ENCODE measurements at regions not wholly inside any gene's neighbourhood (a gene's known extent, or its start where the extent isn't known, plus 50 kb on each side); places are given as distances from the start of the nearest gene placed in this dataset.
"Not testable (repeated sequence)": the region's sequence is repeated elsewhere in the genome, so short reads cannot be mapped to it uniquely, and the experiment has no call there.

GRCh38 chr15:66884661-66885237 is 180.7 kb upstream of the SMAD3 start:
- no peak for DNase-seq

GRCh38 chr15:66885281-66885915 is 180.0 kb upstream of the SMAD3 start:
- no peak for DNase-seq

GRCh38 chr15:66886241-66886675 is 179.1 kb upstream of the SMAD3 start:
- DNase-seq = peak; percentile 92

DNA sequence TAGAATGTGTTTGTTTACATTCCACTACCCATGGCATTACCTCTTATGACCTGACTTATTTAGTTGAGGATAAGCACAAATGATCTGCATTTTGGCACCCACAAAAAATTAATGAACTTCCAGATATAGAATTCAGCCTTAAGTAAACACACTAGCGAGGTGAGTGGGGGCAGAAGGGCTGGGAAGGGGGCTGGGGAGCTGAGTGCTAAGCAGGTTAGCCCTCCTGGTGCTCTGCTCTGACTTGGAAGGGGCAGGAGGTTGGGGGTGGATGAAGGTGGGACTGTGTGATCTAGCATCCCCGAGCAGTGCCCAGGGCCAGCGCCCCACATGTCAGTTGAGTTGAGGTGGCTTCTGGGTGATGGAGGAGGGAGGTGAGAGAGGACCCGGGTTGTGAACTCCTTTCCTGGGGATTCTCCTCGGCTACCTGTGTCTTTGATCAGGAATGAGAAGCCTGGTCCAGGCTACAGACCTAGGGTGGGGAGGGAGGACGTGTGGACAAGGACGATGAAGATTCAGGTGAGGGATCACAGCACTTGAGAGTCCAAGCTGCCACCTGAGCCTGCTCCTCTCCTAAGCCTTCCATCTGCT is 178.6 kb upstream of the SMAD3 start:
- DNase-seq = peak; percentile 59

- not testable (repeated sequence) for DNase-seq
Measured at GRCh38 chr15:66889298-66889697, 176.1 kb upstream of the SMAD3 start.

DNA sequence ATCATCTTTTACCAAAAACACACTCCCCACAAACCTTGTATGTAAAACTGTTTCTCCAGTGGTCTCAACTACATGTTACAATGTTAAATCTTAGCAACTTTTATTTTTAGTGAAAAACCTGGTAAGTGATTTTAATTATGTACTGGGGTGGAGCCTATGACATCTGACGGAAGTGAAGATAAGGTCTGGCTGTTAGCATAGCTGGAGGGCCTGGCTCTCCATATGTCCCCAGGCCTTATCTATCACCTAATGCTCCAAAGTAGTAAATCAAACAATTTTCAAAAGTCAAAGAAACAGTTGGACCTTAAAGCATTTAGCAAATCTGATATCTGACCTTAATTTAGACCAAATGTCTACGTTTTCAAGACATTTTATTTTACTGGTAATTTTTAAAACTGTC is 173.6 kb upstream of the SMAD3 start:
- peak; percentile 10 for DNase-seq

GRCh38 chr15:66893294-66893693 is 172.1 kb upstream of the SMAD3 start:
- no peak for DNase-seq

DNA sequence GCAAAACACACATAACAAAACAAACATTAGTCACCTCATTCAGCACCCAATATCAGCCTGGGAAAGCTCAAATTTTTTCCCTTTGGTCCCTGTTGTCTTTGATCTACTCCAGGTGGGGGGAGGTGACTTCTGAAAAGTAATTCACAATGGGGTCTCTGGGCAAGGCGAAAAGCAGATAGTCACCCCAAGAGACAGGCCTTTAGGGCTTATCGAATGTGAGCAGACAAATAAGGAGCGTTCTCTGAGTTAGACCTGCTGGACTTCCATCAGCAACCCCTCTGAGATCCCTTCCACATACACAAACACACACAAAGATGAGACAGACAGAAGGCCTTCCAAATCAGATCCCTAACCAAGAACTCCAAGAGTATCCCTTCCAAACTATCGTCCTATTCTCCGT is 171.0 kb upstream of the SMAD3 start:
- DNase-seq = no peak

- no peak for DNase-seq
Measured at GRCh38 chr15:66894986-66895780, 170.2 kb upstream of the SMAD3 start.

GRCh38 chr15:66895794-66896453 is 169.5 kb upstream of the SMAD3 start:
- no peak for DNase-seq

DNA sequence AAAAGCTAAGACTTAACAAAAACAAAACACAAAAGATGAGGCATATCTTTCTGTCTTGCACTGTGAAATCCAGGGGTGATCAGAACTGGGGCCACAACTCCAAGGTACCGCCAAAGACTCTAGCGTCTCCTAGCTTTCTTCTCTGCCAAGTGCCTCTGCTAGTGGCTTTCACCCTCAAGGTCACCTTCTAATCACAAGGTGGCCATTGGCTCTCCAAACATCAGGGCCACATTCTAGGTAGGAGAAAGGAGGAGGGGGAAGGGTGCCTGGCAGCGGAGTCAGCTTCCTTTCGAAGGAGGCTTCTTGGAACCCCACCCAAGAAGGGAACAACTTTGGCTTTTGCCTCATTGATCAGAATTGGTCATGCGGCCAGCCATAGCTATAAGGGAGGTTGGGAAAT is 168.8 kb upstream of the SMAD3 start:
- DNase-seq = no peak

GRCh38 chr15:66897416-66897815 is 168.0 kb upstream of the SMAD3 start:
- DNase-seq = no peak

- DNase-seq = no peak
Measured at GRCh38 chr15:66897971-66898370, 167.4 kb upstream of the SMAD3 start.

DNA sequence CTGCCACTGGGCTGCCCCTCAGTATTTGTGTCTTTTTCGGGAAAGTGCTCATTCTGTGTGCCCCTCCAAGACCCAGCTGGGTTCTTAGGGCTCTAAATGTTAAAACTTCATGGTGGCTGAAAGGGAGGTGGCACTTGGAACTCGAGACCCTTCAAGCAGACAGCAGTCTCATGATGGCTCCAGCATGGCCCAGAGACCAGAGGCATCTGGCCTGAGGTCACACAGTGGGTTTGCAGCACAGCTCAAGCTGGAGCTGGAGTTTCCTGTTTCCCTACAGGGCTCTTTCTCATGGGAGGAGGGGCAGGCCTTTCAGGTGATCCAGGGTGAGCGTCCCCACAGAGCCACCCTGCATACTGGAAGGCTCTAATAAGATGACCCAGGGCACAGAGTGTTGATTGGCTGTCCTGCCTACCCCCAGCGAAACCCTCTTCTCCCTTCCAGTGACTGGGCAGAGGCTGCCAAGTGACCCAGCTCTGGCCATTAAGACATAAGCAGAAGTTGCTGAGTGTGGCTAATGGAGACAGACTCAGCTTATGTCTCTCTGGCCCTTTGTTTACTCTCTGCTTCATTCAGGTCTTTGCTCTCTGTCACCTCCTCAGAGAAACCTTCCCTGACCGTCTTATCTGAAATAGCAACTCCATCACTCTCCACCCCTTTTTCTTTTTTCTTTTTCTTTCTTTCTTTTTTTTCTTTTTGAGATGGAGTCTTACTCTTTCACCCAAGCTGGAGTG is 166.6 kb upstream of the SMAD3 start:
- DNase-seq = no peak

- DNase-seq = no peak
Measured at GRCh38 chr15:66899555-66900350, 165.6 kb upstream of the SMAD3 start.

DNA sequence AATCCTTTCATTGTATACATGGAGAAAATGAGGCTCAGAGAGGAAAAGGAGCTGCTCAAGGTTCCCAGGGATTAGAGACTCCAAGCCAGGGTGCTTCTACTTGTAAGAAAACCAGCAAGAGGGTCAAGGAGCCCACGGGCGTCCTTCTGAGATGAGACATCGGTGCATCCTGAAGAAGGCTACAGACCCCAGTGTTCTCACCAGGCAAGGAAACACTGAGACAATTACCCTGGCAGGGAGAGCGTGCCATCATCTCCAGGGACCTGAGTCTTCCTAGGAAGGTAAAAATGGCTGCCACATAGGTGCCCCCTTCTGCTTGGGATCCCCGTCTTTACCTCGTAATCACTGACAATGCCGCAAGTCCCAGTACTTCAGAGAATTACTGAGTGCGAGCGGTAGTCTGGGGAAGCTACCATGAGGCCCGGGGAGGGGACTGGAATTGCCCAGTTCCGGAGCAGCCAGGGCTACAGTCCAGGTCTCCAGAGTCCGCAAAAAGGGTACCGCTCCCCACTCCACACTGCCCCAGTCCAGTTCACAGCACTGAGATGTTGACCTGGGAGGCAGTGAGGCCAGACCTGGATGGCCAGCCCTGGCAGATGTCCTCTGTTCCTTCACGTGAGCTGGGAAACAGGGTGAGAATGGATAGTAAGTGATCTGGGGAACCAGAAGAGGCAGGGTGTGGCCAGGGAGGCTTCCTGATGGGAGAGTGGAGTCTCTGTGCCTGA is 164.7 kb upstream of the SMAD3 start:
- DNase-seq = no peak

DNA sequence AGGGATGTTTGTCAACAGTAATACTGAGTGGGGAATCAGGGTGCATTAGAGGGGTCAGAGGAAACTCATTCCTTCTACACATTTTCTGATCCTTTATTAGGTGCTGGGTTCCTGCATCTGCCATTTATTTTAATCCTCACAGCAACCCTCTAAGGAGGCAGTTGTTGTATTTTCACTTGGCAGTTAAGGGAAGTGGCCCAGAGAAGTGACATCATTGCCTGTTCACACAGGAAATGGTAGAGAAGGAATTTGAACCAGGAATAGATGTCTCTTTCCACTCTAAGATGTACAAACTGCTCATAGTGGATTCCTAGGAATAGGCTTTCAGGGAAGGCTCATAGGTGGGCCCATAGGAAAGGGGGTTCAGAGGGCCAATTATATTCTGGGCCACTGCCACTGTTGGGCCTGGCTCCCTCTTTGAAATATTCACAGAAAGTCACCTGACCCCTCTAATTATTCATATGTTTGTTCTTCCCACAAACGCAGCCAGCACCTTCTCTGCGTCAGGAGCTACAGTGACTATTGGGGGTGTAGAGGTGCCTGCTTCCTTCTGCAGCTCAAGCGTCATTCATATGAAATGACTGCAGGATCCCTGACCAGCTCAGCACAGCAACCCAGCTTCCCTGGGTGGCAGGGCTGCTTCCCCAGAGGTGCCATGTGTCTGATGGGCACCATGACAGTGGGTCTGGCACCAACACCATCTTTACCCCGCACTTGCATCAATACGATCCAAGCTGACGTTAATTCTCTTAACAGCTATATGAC is 163.9 kb upstream of the SMAD3 start:
- no peak for DNase-seq

GRCh38 chr15:66905185-66905584 is 160.2 kb upstream of the SMAD3 start:
- DNase-seq = no peak

- DNase-seq = no peak
Measured at GRCh38 chr15:66905954-66906353, 159.4 kb upstream of the SMAD3 start.

Data from NCI-H146 (cell line).